ENCODE measurements at regions not wholly inside any gene's neighbourhood (a gene's known extent, or its start where the extent isn't known, plus 50 kb on each side); places are given as distances from the start of the nearest gene placed in this dataset.
"Not testable (repeated sequence)": the region's sequence is repeated elsewhere in the genome, so short reads cannot be mapped to it uniquely, and the experiment has no call there.

DNA sequence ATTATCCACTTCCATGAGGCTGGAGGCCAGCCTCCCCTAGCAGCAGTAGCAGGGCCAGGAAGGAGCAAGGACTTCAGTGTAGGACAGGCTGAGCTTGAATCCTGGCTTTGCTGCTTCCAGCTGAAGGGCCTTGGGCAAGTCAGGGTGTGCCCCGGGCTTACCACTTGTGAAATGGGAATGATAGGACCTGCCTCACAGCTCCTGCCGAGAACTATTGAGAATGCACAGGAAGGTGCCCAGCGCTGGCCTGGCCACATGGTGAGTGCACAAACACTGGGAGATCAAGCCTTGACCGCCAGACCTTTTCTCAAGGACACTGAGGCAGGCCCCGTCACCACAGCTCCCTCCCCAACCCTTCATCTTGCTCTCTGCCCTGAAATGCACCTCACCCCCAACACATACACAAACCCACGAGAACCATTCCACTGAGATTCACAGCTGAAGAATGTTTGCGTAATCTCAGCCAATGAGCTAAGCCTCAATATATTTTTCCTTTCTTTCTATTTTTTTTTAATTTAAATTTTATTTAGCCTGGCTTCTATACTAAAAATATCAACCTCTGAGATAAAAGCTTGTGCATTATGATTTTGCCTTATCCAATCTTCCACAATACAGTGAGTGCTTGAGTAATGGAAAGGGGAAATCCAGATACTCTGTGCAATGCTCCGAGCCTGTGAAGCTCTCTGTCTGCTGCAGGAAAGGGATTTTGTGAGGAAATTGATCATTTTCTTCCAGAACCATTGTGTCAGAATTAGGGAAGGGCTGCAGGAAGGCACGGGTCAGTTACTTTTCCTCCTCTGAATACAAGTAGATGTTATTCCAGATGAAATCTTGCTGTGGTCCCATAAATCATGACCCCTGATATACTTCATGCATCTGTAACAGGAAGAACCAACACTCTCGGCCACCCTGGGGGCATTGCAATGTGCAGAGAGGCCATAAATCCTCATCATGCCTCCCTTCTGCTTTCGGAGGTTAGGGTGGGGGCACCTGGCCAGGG is 193.9 kb downstream of the TLE3 start:
- peak; percentile 22 for DNase-seq

DNA sequence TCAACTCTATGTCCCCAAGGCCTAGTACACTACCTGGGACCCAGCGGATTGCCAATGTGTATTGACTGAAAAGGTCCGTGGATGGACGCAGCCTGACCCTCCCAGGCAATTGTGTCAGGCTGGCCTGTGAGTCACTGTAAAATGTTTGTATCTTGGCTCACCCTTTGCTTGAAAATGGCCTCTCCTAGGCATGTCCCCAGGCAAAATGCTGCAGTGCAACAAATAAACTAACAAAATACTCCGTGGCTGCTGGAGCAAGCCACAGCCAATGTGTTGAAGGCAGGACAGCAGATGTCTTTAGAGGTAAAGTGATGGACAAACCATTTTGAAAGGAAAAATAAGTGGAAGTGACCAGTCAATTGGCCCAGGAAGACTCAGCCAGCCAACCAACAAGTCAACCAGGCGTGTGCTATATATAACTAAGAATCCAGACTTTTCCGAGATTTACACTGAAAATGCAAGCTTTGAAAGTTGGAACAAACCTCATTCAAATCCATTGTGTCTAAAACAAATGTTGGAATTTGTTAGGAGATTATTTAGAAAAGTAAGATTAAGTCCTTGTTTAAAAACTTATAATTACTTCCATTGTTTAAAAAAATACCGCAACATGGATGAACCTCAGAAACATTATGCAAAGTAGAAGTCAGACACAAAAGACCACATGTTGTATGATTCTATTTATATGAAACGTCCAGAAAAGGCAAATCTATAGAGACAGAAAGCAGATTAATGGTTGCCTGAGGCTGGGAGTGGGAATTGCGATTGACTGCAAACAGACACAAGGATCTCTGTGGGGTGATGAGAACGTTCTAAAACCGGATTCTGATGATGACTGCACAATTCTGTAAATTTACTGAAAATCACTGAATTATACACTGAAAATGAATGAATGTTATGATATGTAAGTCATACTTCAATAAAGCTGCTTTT is 191.2 kb downstream of the TLE3 start:
- DNase-seq: no peak

DNA sequence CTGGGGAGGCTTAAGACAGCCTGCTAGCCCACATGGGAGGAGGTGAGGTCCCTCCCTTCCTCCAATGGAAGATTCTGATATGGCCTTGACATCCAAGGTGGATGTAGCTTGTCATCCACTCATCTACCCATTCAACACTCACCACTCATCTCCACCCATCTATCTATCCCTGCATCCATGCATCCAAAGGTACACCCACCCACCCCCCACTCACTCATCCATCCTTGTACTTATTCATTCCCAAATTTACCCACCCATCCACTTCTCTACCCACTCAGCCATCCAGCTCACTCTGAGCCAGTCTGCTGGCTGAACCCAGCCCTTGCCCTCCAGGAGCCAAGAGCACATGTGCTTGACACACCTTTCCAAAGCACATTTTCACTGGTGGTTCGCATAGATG is 189.7 kb downstream of the TLE3 start:
- DNase-seq: no peak

DNA sequence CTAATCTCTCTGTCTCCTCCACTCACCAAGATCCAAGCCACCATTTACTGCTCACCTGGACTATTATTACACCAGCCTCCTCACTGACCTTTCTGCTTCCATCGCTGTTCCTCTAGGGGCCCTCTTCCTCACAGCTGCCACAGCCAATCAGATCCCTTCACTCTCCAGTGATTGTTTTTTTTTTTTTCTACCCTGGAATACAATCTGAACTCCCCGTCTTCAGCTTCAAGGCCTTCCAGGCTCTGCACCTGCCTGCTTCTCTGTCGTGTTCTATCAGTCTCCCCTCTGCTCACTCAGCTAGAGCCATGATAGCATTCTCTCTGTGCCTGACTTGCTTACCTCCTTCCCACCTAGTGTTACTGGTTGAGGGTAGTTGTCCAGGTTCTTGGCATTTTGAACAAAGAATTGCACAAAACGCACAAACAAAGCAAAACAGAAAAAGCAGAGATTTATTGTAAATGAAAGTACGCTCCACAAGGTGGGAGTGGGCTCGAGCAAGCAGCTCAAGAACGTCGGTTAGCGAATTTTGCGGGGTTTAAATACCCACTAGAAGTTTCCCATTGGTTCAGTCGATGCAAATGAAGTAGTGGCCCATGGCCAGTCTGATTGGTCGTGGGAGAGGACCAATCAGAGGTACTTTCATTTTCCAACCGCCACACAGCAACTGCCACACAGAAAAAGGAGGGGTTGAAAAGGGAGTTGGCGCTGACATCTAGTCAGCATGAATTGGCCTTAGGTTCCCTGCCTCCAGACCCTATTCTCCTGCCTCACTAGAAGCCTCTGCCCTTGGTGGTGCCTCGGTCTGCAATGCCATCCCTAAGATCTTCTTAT is 188.9 kb downstream of the TLE3 start:
- DNase-seq: no peak

DNA sequence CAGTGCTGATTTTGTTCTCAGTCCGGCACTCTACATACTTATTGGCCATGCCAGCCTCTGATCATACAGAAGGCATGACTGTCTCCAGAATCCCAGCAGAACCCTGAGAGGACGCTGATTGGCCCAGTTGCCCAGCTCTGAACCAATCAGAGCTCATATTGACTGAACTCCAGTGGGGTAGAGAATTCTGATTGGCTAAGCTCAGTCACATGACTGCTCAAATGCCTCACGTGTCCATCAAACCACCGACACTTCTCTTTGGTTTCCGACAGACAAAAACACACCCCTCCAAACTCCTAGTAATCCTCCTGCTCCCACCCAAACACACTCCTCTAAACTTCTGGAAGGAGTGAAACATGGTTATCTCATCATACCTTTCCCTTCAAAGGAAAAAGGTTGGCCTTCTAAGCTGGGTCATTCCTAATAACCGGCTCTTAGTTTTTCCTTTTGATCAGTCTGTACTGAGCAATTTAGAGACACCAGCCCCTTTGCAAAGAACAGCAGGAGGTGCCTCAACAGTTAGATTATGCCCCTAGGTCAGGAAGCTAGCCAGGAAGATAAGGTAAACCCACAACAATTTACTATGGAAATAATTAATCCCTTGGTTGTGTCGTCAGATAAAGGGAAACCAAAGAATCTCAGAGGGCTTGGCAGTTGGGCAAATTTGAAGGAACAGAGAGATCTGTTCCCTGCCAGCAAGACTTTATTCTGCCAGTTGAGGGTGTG is 187.8 kb downstream of the TLE3 start:
- no peak for DNase-seq

DNA sequence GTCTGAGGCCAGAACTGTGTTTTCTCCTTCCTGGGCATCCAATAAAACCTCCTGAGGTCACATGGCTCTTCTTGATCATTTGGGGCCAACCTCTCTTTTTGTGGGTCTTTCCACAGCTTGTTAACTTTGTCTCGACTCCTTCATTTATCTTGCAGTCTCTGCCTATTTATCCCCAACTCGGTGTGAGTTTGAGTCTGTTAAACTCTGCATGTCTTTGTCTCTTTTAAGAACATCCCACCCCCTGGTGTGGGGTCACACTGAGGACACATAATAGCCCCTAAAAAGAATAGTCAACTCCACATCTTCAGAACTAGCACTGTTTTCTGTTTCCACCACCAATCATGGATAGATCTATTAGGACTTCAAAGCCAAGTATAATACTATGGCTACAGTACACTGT is 187.2 kb downstream of the TLE3 start:
- no peak for DNase-seq

DNA sequence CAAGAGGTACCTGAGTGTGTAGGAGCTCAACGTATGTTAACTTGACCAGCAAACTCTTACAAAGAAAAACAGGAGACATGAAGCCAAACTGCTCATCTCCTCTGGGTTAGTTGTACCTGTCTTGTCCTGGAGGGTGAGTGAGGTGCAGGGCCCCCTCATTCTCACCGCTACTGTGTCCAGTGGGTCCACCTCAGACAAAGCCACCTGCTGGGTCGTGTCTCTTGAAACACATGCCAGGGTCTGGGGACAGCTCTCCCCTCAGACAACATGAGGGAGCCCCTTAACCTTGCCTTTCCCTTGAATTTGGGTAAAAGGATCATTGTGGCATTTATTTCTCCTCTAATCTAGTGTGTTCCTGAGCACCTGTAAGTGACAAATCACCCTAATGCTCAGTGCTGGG is 185.6 kb downstream of the TLE3 start:
- no peak for DNase-seq

DNA sequence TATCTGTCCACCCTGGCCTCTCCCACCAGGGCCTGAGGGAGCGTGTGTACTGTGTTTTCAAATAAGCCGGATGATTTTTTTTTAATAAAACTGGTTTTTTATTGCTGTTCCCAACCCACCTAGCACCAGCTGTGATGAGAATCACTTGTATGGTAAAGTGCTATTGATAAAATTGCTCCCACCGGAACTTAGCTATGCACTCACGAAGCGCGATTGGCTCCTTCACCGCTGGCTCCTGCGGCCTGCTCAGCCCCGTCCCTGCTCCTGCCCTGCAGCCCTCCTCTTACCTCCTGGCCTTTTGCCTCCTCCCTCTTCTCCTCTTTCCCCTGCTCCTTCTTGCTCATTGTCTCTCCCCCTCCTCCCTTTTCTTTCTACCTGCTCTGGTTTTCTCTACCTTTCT is 183.7 kb downstream of the TLE3 start:
- no peak for DNase-seq

DNA sequence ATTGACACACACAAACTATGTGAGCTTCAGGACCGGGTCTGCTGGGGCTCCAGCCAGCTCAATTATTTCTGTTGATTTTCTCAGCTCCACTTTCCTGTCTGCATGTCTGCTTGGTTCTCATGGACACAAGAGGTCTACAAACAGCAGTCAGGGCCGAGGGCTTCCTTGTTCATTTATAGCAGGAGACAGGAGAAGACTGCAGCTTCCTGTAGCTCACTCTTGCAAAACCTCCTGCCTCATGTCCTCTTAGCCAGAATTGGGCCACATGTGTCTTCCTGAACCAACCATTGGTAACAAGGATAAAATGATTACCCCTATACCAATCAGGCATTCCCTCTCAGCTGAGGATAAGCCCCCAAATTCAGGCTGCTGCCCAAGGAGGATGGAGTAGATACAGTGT is 182.8 kb downstream of the TLE3 start:
- DNase-seq: no peak

DNA sequence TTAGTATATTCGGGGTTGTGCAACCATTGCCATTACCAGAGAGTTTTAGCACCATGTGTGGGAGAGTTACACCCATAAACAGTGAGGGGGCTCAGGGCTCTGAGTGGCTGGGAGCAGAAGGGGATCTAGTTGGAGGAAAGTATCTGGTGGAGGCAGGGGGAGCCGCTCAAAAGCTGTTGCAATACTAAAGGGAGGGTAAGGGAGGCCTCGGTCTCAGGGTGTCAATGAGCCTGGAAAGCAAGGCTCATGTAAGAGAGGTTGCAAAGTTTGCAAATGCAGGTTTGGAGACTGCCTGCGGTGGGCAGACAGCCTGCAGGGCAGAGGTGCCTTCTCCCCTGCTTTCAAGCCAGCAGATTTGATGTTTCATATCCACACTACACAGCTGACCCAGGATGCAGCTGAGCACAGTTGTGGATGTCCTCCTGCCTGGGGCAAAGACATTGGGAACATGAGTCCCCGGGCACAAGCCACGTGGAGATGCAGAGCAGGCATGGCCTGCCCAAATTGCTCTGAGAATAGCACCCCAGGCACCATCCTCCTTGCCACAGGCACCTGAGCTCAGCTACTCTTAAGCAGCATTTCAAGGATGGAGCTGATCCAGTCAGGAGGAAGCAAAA is 181.4 kb downstream of the TLE3 start:
- DNase-seq: no peak

DNA sequence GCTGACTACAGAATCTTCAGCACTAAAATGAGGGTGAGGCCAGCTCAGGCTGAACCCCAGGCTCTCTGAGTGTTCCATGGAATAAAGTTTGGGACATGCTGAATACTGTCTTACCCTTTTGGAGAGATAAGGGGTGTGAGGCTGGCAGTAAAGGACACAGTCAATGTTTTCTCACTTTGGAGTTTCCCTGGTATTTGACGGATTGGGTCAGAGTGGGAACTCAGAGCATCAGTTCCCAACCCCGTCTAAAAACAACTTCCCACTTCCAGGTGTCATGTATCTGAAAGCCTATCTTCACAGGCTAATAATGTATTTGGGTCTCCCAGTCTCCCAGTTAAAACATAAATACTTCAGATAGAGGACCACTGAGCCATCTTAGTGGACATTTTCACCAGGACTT is 180.7 kb downstream of the TLE3 start:
- DNase-seq: no peak

DNA sequence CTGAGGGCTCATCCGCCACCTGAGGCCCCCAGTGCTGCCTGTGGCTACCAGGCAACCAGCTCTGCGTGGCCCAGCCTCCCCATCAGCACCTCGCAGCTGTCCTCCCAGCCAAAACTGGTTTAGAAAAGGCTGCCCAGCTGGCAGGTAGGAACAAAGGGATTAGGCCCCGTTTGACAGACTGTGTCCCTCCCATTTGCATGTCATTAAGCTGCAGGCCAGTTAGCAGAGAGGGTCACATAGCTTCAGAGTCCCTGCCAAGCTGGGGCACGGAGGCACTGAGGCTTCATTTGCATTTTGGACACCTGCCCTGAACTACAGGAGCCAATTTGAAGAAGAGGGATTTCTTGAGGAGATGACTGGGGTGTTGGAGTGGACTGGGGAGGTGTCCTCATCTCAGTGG is 177.9 kb downstream of the TLE3 start:
- no peak for DNase-seq

DNA sequence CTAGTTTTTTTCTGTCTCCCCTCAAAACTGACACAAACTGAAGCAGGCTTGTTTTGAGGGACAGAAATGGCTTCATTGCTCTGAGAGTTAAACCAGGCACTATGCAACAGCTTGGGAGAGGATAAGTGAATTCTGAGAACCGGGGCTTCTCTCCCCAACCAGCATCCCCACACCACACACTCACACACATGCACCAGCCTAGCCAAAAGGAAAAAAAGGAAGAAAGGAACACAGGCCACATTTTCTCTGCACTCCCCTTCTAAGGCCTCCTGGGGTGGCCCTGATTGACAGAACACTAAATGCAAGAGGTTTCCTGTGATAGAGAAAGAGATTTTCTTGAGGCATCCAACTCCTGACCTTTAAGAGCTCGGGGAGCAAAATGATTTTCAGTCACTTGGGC is 177.5 kb downstream of the TLE3 start:
- DNase-seq: no peak

DNA sequence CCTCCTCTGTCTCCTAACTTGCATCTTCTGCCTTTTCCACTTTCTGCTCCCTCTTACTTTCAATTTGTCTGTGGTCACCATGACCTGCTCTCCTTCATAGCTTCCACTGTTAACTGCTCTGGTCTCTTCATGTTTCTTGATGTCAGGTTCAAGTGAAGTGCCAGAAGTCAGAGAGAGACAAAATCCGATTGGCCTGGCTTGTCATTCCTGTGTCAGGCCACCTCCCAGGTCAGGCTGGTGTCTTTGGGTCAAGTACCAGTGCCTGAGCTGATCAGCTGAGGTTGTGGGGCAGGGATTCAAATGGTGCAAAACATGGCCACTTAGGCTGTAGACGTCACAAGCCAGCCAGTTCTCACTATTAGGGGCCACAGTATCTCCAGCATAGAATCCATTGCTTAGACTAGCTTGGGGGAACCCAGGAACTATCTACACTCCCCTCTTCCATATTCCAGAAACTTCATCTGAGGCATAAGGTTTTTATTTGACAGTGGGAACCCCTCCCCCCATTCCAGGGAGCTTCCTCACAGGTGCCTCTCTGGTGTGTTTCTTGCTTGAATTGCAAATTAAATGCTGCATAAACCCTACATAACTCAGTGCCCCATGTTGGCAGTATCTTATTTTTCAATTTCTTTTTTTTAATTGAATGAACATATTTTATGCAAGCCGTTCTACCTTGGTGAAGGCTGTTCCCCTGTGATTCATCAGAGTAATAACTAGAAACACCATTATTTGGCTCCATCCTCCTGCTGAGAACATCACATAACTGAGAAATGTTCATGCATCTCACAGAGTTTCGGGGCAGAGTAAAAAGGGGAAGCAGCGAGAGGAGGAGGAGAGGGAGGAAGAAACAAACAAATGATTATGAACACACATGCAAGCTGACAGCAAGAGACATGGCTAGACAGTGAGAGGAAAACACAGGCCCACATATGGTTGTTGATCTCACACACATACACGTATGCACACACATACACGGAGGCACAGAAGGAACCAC is 175.8 kb downstream of the TLE3 start:
- no peak for DNase-seq

DNA sequence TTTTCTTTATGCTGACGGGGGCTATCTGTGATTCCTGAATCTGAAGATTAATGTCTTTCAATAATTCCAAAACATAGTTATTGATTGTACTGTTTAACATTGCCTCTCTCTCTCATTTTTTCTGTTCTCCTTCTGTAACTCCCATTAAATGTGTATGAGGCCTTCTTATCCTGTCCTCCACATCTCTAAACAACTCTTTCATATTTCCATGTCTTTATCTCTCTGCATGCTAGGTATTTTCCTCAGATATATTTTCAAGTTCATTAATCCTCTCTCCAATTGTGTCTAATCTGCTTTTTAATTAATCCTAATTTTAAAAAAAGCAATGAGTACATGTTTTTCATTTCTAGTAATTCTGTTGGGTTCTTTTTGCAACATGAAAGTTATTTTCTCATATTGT is 173.2 kb downstream of the TLE3 start:
- no peak for DNase-seq

DNA sequence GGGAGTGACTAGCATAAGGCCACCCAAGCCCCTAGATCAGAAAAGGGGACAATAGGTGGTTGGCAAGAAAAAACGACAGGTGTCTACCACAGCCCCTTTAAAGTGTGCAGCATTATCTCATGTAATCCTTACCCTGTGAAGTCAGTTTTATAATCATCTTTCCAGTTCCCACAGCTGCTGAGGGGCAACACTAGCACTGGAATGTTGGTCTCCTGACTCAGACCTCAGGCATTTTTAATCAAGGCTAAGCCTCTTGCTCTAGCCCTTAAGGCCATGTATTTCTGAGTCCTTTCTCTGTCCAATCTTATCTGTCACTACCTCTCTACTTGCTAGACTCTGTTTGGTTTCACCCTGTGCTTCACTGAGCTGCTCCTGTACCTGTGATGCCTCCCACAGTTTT is 171.7 kb downstream of the TLE3 start:
- DNase-seq: no peak

DNA sequence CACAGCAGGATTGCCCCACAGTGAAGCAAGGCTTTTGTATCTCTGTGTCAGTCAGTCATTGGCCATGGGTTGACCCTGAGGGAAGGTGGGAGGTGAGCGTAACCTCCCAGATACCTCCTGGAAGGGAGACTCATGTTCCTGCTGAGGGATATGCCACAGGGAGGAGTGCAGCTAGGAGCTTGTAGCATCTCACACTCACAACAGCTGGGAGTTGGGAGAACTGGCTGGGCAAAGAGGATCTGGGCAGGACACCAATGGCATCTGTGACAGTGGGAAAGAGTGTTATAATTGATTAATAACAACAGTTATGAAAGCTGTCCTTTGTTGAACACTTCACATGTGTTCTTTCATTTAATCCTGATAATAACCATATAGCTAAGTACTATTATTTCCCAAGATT is 171.0 kb downstream of the TLE3 start:
- DNase-seq: no peak

DNA sequence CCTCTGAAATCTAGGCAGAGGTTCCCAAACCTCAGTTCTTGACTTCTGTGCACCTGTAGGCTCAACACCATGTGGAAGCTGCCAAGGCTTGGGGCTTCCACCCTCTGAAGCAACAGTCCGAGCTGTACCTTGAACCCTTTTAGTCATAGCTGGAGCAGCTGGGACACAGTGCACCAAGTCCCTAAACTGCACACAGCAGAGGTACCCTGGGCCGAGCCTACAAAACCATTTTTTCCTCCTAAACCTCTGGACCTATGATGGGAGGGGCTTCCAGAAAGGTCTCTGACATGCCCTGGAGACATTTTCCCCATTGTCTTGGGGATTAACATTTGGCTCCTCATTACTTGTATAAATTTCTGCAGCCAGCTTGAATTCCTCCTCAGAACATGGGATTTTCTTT is 168.8 kb downstream of the TLE3 start:
- DNase-seq: not testable (repeated sequence)

DNA sequence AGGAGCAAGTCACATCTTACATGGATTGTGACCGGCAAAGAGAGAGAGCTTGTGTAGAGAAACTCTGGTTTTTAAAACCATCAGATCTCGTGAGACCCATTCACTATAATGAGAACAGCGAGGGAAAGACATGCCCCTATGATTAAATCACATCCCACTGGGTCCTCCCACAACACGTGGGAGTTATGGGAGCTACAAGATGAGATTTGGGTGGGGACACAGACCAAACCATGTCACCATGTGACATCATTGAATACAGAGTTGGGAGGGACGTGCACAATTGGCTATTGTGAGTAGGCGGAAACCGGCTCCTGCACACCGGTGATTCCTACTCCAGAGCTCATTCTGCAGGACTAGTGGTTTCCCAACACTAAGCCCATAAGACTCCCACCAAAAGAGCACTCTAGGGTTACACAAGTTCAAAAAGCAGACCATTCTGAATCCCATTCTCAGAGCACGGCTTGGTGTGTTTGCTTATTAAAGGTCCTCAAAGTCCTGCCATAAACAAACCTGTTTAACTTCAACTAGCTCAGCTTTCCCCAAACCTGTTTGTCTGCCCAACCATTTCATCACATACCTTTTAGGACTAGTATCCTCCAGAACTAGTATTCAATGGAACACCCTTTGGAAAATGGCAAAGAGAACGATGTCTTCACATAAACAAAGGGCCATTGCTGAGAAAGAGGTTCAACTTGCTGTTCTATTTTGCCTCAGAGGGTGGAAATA is 167.6 kb downstream of the TLE3 start:
- DNase-seq: no peak
